ENCODE measurements at regions not wholly inside any gene's neighbourhood (a gene's known extent, or its start where the extent isn't known, plus 50 kb on each side); places are given as distances from the start of the nearest gene placed in this dataset.

DNA sequence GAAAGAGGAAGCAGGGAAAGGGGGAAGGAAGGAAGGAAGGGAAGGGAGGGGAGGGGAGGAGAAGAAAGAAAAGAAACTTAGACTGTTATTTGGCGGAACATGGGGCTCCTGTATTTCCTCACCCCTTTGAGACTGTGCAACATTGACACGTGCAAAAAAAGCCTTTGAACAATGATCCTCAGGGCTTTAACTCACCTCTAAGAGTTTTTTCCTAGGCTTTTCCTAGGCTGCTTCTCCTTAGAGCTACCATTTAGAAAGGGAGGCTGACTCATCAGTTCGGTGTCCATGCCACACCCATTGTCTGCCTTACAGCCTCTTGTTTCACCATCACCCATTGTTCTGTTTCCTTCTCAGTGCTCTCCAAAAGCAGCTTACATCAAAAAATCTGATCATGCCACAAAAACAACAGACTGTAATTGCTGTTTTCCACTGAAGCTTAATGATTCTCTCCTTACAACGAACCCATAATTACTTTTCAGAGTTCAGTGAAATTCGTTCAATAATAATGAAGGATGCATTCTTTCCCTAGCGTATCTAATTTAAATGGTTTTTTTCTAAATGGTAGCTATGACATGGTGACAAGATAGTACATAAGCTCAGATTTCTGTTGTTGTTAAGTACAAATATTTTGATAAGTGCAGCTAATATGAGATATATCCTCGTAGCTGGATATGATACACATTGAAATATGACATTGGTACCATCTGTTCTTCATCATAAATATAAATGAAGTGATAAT, 90.8 kb downstream of the PRLHR start:
- Histone ChIP-seq H3K4me1 (ENCODE audit: control insufficient read depth in 2 of 3, insufficient read depth in 2 of 3, low read depth in 1 of 3, low read length in 3 of 3) (peaks cover 0 to 6% (median 3%) of the 10 kb centered on the region in 3 donors), H3K36me3 (ENCODE audit: control insufficient read depth in 2 of 3, insufficient read depth in 3 of 3, low read length in 3 of 3) (no peaks in the 10 kb centered on the region), H3K27me3 (ENCODE audit: control insufficient read depth, insufficient read depth, low read length) (no peaks in the 10 kb centered on the region), H3K9me3 (ENCODE audit: control insufficient read depth in 2 of 3, insufficient read depth in 1 of 3, low read length in 3 of 3) (no peaks in the 10 kb centered on the region), H3K4me3 (ENCODE audit: low read length in 3 of 3) (no peak overlapping the region), H3K9ac (ENCODE audit: low read length in 3 of 3) (no peak overlapping the region), H3K27ac (ENCODE audit: low read depth in 2 of 2, low read length in 2 of 2) (no peak overlapping the region)
- TF ChIP-seq, protein P1, sequence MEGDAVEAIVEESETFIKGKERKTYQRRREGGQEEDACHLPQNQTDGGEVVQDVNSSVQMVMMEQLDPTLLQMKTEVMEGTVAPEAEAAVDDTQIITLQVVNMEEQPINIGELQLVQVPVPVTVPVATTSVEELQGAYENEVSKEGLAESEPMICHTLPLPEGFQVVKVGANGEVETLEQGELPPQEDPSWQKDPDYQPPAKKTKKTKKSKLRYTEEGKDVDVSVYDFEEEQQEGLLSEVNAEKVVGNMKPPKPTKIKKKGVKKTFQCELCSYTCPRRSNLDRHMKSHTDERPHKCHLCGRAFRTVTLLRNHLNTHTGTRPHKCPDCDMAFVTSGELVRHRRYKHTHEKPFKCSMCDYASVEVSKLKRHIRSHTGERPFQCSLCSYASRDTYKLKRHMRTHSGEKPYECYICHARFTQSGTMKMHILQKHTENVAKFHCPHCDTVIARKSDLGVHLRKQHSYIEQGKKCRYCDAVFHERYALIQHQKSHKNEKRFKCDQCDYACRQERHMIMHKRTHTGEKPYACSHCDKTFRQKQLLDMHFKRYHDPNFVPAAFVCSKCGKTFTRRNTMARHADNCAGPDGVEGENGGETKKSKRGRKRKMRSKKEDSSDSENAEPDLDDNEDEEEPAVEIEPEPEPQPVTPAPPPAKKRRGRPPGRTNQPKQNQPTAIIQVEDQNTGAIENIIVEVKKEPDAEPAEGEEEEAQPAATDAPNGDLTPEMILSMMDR (IDR thresholded peaks at IDR 0.05; ENCODE audit: borderline replicate concordance, extremely low read depth, insufficient read depth), result no peak
- intact Hi-C loops (cut with DNase I), result no loop called here
- DNase-seq, result no peak
- no peak for FAIRE-seq

DNA sequence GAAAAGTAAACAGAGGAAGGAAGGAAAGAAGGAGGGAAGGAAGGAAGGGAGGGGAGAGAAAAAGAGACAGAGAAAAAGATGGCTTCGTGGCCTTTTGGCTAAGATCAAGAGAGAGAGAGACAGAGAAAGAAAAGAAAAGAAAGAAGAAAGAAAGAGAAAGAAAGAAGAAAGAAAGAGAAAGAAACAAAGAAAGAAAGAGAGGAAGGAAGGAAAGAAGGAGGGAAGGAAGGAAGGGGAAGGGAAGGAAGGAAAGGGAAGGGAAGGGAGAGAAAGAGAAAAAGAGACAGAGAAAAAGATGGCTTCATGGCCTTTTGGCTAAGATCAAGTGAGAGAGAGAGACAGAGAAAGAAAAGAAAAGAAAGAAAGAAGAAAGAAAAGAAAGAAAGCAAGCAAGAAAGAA, 91.4 kb downstream of the PRLHR start:
- H3K9me3 ChIP-seq (ENCODE audit: control insufficient read depth in 2 of 3, insufficient read depth in 1 of 3, low read length in 3 of 3), result no peaks in the 10 kb centered on the region
- peaks cover 0 to 6% (median 3%) of the 10 kb centered on the region in 3 donors for H3K4me1 ChIP-seq (ENCODE audit: control insufficient read depth in 2 of 3, insufficient read depth in 2 of 3, low read depth in 1 of 3, low read length in 3 of 3)
- DNase-seq, result no peak
- TF ChIP-seq, protein P1 (IDR thresholded peaks at IDR 0.05; ENCODE audit: borderline replicate concordance, extremely low read depth, insufficient read depth), result no peak
- H3K4me3 ChIP-seq (ENCODE audit: low read length in 3 of 3), result no peak overlapping the region
- intact Hi-C loops (cut with DNase I), result no loop called here
- no peaks in the 10 kb centered on the region for H3K27me3 ChIP-seq (ENCODE audit: control insufficient read depth, insufficient read depth, low read length)
- no peak overlapping the region for H3K27ac ChIP-seq (ENCODE audit: low read depth in 2 of 2, low read length in 2 of 2)
- no peaks in the 10 kb centered on the region for H3K36me3 ChIP-seq (ENCODE audit: control insufficient read depth in 2 of 3, insufficient read depth in 3 of 3, low read length in 3 of 3)
- FAIRE-seq, result no peak
- H3K9ac ChIP-seq (ENCODE audit: low read length in 3 of 3), result no peak overlapping the region

DNA sequence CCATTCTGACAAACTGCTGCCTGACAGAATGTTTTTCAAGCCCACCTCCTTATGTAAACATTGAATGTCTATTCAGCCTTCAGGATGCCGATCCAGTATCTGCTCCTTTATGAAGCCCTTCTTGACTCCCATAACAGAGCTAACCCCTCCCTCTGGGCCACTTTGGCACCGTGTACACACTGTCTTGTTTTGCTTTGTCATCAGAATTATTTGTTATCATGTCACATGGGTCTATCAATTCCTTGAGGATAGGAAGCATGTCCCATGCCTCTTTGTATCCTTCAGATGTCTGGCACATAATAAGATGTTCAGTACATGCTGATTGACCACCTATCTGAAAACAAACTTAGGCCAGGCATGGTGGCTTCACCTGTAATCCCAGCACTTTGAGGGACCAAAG, 92.3 kb downstream of the PRLHR start:
- peaks cover 0 to 6% (median 3%) of the 10 kb centered on the region in 3 donors for H3K4me1 ChIP-seq (ENCODE audit: control insufficient read depth in 2 of 3, insufficient read depth in 2 of 3, low read depth in 1 of 3, low read length in 3 of 3)
- H3K27me3 ChIP-seq (ENCODE audit: control insufficient read depth, insufficient read depth, low read length), result no peaks in the 10 kb centered on the region
- H3K36me3 ChIP-seq (ENCODE audit: control insufficient read depth in 2 of 3, insufficient read depth in 3 of 3, low read length in 3 of 3), result no peaks in the 10 kb centered on the region
- no peaks in the 10 kb centered on the region for H3K9me3 ChIP-seq (ENCODE audit: control insufficient read depth in 2 of 3, insufficient read depth in 1 of 3, low read length in 3 of 3)
- no peak overlapping the region for H3K4me3 ChIP-seq (ENCODE audit: low read length in 3 of 3)
- intact Hi-C loops (cut with DNase I), result no loop called here
- FAIRE-seq (no peak), DNase-seq (no peak)
- TF ChIP-seq, protein P1 (IDR thresholded peaks at IDR 0.05; ENCODE audit: borderline replicate concordance, extremely low read depth, insufficient read depth), result no peak
- no peak overlapping the region for H3K27ac ChIP-seq (ENCODE audit: low read depth in 2 of 2, low read length in 2 of 2)
- H3K9ac ChIP-seq (ENCODE audit: low read length in 3 of 3), result no peak overlapping the region
